ENCODE measurements at regions not wholly inside any gene's neighbourhood (a gene's known extent, or its start where the extent isn't known, plus 50 kb on each side); places are given as distances from the start of the nearest gene placed in this dataset.

DNA sequence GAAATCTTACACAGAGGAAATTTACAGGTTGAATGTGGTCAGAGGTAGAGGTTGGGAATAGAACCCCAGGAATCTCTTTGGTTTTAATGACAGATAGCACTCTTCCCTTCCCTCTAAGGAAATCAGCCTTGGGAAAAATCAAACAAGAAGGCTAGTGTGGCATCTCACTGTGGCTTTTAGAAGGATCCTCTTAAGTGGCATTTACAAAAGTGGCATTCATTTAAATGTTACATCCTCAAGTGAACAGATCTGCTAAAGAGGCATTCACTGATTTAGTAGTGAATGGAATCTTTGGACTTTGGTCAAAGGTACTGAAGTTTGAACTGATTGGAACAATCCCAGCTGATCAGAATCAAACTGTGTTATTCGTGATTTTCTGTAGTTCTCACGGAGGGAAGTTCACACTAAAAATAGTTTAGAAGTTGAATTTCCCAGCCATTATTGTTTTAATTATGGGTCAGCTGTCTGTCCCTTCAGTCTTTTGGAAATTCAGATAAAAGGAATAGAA, 136.5 kb upstream of the FN1 start (continued):
- TF ChIP-seq ARID5B (CRISPR knock-in tag; IDR thresholded peaks at IDR 0.05): no peak
- TF ChIP-seq RNF219 (CRISPR knock-in tag; IDR thresholded peaks at IDR 0.05): no peak
- TF ChIP-seq SYNCRIP (IDR thresholded peaks at IDR 0.05; ENCODE audit: insufficient read depth, low read depth, low read length): no peak
- TF ChIP-seq ZFP41 (CRISPR knock-in tag; IDR thresholded peaks at IDR 0.05; ENCODE audit: borderline replicate concordance): no peak
- no peak for TF ChIP-seq HNRNPLL (IDR thresholded peaks at IDR 0.05; ENCODE audit: low read depth, low read length, poor library complexity, severe bottlenecking)
- TF ChIP-seq HNF4A (CRISPR knock-in tag; IDR thresholded peaks at IDR 0.05): peak; percentile 53

- intact Hi-C loops (cut with micrococcal nuclease; ENCODE audit: unreplicated experiment) (no loop called here), in situ Hi-C loops (cut with HindIII; ENCODE audit: extremely low pct_ligation_motif_present, low pct_unique_long_range_greater_than_20kb) (no loop called here)
- no peak for FAIRE-seq
- Histone ChIP-seq H3K27me3 (ENCODE audit: control insufficient read depth in 1 of 2, insufficient read depth in 2 of 2, low read length in 2 of 2) (no peaks in the 10 kb centered on the region), H3K9ac (ENCODE audit: insufficient read depth, low read depth, low read length) (no peak overlapping the region), H4K20me1 (ENCODE audit: insufficient read depth, low read length) (no peaks in the 10 kb centered on the region), H3K4me1 (ENCODE audit: insufficient read depth, low read length) (peaks cover 7% of the 10 kb centered on the region), H3K79me2 (ENCODE audit: insufficient read depth, low read length) (no peaks in the 10 kb centered on the region), H3K36me3 (replicated peaks in 1 of 2; ENCODE audit: control insufficient read depth in 1 of 2, insufficient read depth in 2 of 2, low read length in 2 of 2) (no peaks in the 10 kb centered on the region), H3K4me2 (ENCODE audit: low read depth, low read length) (no peak overlapping the region), H3K4me3 (replicated peaks in 1 of 3; ENCODE audit: insufficient read depth in 1 of 3, low read depth in 2 of 3, low read length in 3 of 3) (no peak overlapping the region), H3K27ac (ENCODE audit: extremely low read length, insufficient read depth, low read length) (no peak overlapping the region), H2AFZ (ENCODE audit: low read length) (no peak overlapping the region), H3K9me3 (ENCODE audit: low read length) (no peaks in the 10 kb centered on the region)
- CTCF ChIA-PET (ENCODE audit: low intra/inter-chr PET ratio, low total read pairs): no interaction called here
- TF ChIP-seq, protein P1, sequence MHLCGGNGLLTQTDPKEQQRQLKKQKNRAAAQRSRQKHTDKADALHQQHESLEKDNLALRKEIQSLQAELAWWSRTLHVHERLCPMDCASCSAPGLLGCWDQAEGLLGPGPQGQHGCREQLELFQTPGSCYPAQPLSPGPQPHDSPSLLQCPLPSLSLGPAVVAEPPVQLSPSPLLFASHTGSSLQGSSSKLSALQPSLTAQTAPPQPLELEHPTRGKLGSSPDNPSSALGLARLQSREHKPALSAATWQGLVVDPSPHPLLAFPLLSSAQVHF (CRISPR knock-in tag; IDR thresholded peaks at IDR 0.05): no peak
- no TSS peak for BruUV-seq (replicated peaks)
- POLR2A ChIA-PET: no interaction called here
- 88% methylated on average over 1 of the region's 1 CpG for WGBS (ENCODE audit: low lambda C conversion rate)
- ATAC-seq: no peak
- DNase-seq (ENCODE audit: low spot score): no peak
Measured at GRCh38 chr2:215571689-215572088, 135.8 kb upstream of the FN1 start.

Data from HepG2 (cell line).